Activated CD8-positive, alpha-beta T cell treated with anti-CD3 and anti-CD28 coated beads, Interleukin-2, amount 10 ng/mL, durations not matched to agents 7 days and 5 days (primary cell): ENCODE measurements at regions not wholly inside any gene's neighbourhood (a gene's known extent, or its start where the extent isn't known, plus 50 kb on each side); places are given as distances from the start of the nearest gene placed in this dataset.
"Not testable (repeated sequence)": the region's sequence is repeated elsewhere in the genome, so short reads cannot be mapped to it uniquely, and the experiment has no call there.

Experiments used
- ATAC-seq: fragments of 150-1000 bp; cut with Tn5 transposase; one replicate; pipeline ENCODE4 v1.10.0; 2021; ENCODE audit warnings: moderate library complexity
- CTCF ChIA-PET: fragments of 350-600 bp; sonication (Branson Sonifier 250); formaldehyde crosslinking; loops from one replicate; lab custom pipeline; 2021; ENCODE audit warnings: antibody characterized with exemption; lab: Charles Lee
- POLR2A ChIA-PET: fragments of 350-600 bp; sonication (Branson Sonifier 250); formaldehyde crosslinking; loops from one replicate; lab custom pipeline; 2021; ENCODE audit warnings: antibody characterized with exemption; lab: Charles Lee
- DNase-seq: peaks from one replicate; pipeline ENCODE4 v3.0.0-alpha.2; 2020
- H3K27ac Mint-ChIP-seq: one replicate; pipeline ENCODE4 v1.8.0; 2021; ENCODE audit warnings: mild to moderate bottlenecking, mixed read lengths
- H3K27me3 Mint-ChIP-seq: one replicate; pipeline ENCODE4 v1.8.0; 2021; ENCODE audit warnings: low read depth, mixed read lengths
- H3K36me3 Mint-ChIP-seq: one replicate; pipeline ENCODE4 v1.8.0; 2021; ENCODE audit warnings: low read depth, mixed read lengths
- H3K4me1 Mint-ChIP-seq: one replicate; pipeline ENCODE4 v1.8.0; 2021; ENCODE audit warnings: low read depth, mixed read lengths
- H3K4me3 Mint-ChIP-seq: one replicate; pipeline ENCODE4 v1.8.0; 2021; ENCODE audit warnings: mild to moderate bottlenecking, mixed read lengths
- H3K9me3 Mint-ChIP-seq: one replicate; pipeline ENCODE4 v1.8.0; 2022; ENCODE audit warnings: mixed read lengths; ENCODE audit not compliant: insufficient read depth

- ATAC-seq: no peak
- ChIA-PET POLR2A (no interaction called here), CTCF (no interaction called here)
- Mint-ChIP-seq H3K27ac (no peak overlapping the region), H3K9me3 (peaks cover 5% of the 10 kb centered on the region), H3K36me3 (no peaks in the 10 kb centered on the region), H3K27me3 (no peaks in the 10 kb centered on the region), H3K4me3 (no peak overlapping the region), H3K4me1 (no peaks in the 10 kb centered on the region)
- no peak for DNase-seq
These were observed 275.6 kb downstream of the TFAP2B start for GRCh38 chr6:51094271-51094670.

- Mint-ChIP-seq H3K4me1 (no peaks in the 10 kb centered on the region), H3K9me3 (no peaks in the 10 kb centered on the region), H3K4me3 (no peak overlapping the region), H3K36me3 (no peaks in the 10 kb centered on the region), H3K27ac (no peak overlapping the region), H3K27me3 (no peaks in the 10 kb centered on the region)
- no peak for DNase-seq
- ATAC-seq: no peak
- ChIA-PET POLR2A (no interaction called here), CTCF (no interaction called here)
These were observed 279.6 kb downstream of the TFAP2B start for GRCh38 chr6:51098246-51098645.

GRCh38 chr6:51098791-51099190 is 280.1 kb downstream of the TFAP2B start:
- CTCF ChIA-PET: no interaction called here

GRCh38 chr6:51099201-51099600 is 280.5 kb downstream of the TFAP2B start:
- no peak for DNase-seq
- H3K4me3 Mint-ChIP-seq: no peak overlapping the region
- CTCF ChIA-PET: no interaction called here

More at GRCh38 chr6:51098791-51099190, 280.1 kb downstream of the TFAP2B start:
- Mint-ChIP-seq H3K4me1 (no peaks in the 10 kb centered on the region), H3K36me3 (no peaks in the 10 kb centered on the region), H3K4me3 (no peak overlapping the region), H3K27me3 (no peaks in the 10 kb centered on the region), H3K9me3 (no peaks in the 10 kb centered on the region), H3K27ac (no peak overlapping the region)
- no peak for DNase-seq
- POLR2A ChIA-PET: no interaction called here
- no peak for ATAC-seq

GRCh38 chr6:51105357-51105756 is 286.7 kb downstream of the TFAP2B start:
- DNase-seq (no peak), ATAC-seq (no peak)
- H3K36me3 Mint-ChIP-seq: no peaks in the 10 kb centered on the region
- H3K9me3 Mint-ChIP-seq: peaks cover 4% of the 10 kb centered on the region
- H3K4me3 Mint-ChIP-seq: no peak overlapping the region
- ChIA-PET POLR2A (no interaction called here), CTCF (no interaction called here)
- H3K27ac Mint-ChIP-seq: no peak overlapping the region
- H3K4me1 Mint-ChIP-seq: no peaks in the 10 kb centered on the region
- no peaks in the 10 kb centered on the region for H3K27me3 Mint-ChIP-seq

More at GRCh38 chr6:51099201-51099600, 280.5 kb downstream of the TFAP2B start:
- ATAC-seq: no peak
- no peaks in the 10 kb centered on the region for H3K9me3 Mint-ChIP-seq
- H3K36me3 Mint-ChIP-seq: no peaks in the 10 kb centered on the region
- no peaks in the 10 kb centered on the region for H3K4me1 Mint-ChIP-seq
- H3K27me3 Mint-ChIP-seq: no peaks in the 10 kb centered on the region
- no peak overlapping the region for H3K27ac Mint-ChIP-seq
- POLR2A ChIA-PET: no interaction called here

GRCh38 chr6:51107769-51108203 is 289.1 kb downstream of the TFAP2B start:
- ATAC-seq: no peak
- CTCF ChIA-PET: no interaction called here
- no peak overlapping the region for H3K27ac Mint-ChIP-seq
- H3K4me1 Mint-ChIP-seq: no peaks in the 10 kb centered on the region
- H3K4me3 Mint-ChIP-seq: no peak overlapping the region
- POLR2A ChIA-PET: no interaction called here
- H3K9me3 Mint-ChIP-seq: peaks cover 4% of the 10 kb centered on the region
- no peak for DNase-seq
- no peaks in the 10 kb centered on the region for H3K36me3 Mint-ChIP-seq
- H3K27me3 Mint-ChIP-seq: no peaks in the 10 kb centered on the region

GRCh38 chr6:51108563-51109234 is 290.0 kb downstream of the TFAP2B start:
- no peak for DNase-seq
- Mint-ChIP-seq H3K27me3 (no peaks in the 10 kb centered on the region), H3K9me3 (peaks cover 4% of the 10 kb centered on the region), H3K36me3 (no peaks in the 10 kb centered on the region), H3K4me3 (no peak overlapping the region), H3K4me1 (no peaks in the 10 kb centered on the region), H3K27ac (no peak overlapping the region)
- ChIA-PET CTCF (no interaction called here), POLR2A (no interaction called here)
- no peak for ATAC-seq

- DNase-seq (no peak), ATAC-seq (no peak)
- ChIA-PET POLR2A (no interaction called here), CTCF (no interaction called here)
- Mint-ChIP-seq H3K4me3 (no peak overlapping the region), H3K9me3 (no peaks in the 10 kb centered on the region), H3K27ac (no peak overlapping the region), H3K4me1 (no peaks in the 10 kb centered on the region), H3K27me3 (no peaks in the 10 kb centered on the region), H3K36me3 (no peaks in the 10 kb centered on the region)
These were observed 294.1 kb downstream of the TFAP2B start for GRCh38 chr6:51112731-51113130.

GRCh38 chr6:51116723-51117122 is 298.1 kb downstream of the TFAP2B start:
- Mint-ChIP-seq H3K27me3 (no peaks in the 10 kb centered on the region), H3K4me1 (no peaks in the 10 kb centered on the region), H3K27ac (no peak overlapping the region), H3K4me3 (no peak overlapping the region), H3K9me3 (no peaks in the 10 kb centered on the region), H3K36me3 (no peaks in the 10 kb centered on the region)
- CTCF ChIA-PET: no interaction called here
- no peak for ATAC-seq
- DNase-seq: no peak
- POLR2A ChIA-PET: no interaction called here

- ChIA-PET CTCF (no interaction called here), POLR2A (no interaction called here)
- H3K4me3 Mint-ChIP-seq: no peak overlapping the region
- H3K4me1 Mint-ChIP-seq: no peaks in the 10 kb centered on the region
- H3K9me3 Mint-ChIP-seq: no peaks in the 10 kb centered on the region
- H3K36me3 Mint-ChIP-seq: no peaks in the 10 kb centered on the region
- no peak for DNase-seq
- ATAC-seq: no peak
- H3K27ac Mint-ChIP-seq: no peak overlapping the region
- H3K27me3 Mint-ChIP-seq: no peaks in the 10 kb centered on the region
These were observed 300.1 kb downstream of the TFAP2B start for GRCh38 chr6:51118792-51119191.

GRCh38 chr6:51120016-51120415 is 301.3 kb downstream of the TFAP2B start:
- ChIA-PET CTCF (no interaction called here), POLR2A (no interaction called here)
- no peak for DNase-seq
- Mint-ChIP-seq H3K4me3 (no peak overlapping the region), H3K9me3 (no peaks in the 10 kb centered on the region), H3K27ac (no peak overlapping the region), H3K27me3 (no peaks in the 10 kb centered on the region), H3K36me3 (no peaks in the 10 kb centered on the region), H3K4me1 (no peaks in the 10 kb centered on the region)
- ATAC-seq: no peak

GRCh38 chr6:51121380-51121976 is 302.8 kb downstream of the TFAP2B start:
- H3K27me3 Mint-ChIP-seq, CTCF ChIA-PET, H3K27ac Mint-ChIP-seq, H3K4me1 Mint-ChIP-seq, H3K9me3 Mint-ChIP-seq, H3K36me3 Mint-ChIP-seq, H3K4me3 Mint-ChIP-seq, ATAC-seq, DNase-seq, POLR2A ChIA-PET: not testable (repeated sequence)
